Smooth muscle cell (in vitro differentiated cells): ENCODE measurements at regions not wholly inside any gene's neighbourhood (a gene's known extent, or its start where the extent isn't known, plus 50 kb on each side); places are given as distances from the start of the nearest gene placed in this dataset.

Experiments used
- DNase-seq: peaks from one replicate; lab custom pipeline; 2025; ENCODE audit not compliant: unreplicated experiment; lab: John Stamatoyannopoulos, UW
- H2AFZ ChIP-seq: fragments of 200-600 bp; sonication (generic); 2 replicates; pipeline ENCODE4 v1.6.0; 2016; ENCODE audit warnings: antibody characterized with exemption, low read depth, mild to moderate bottlenecking
- H3F3A ChIP-seq: fragments of 200-600 bp; sonication (generic); 2 replicates; pipeline ENCODE4 v1.6.0; 2017; ENCODE audit warnings: antibody characterized with exemption, low read depth
- H3K27ac ChIP-seq: fragments of 200-600 bp; sonication (generic); 2 replicates; pipeline ENCODE4 v1.5.1; 2016; ENCODE audit warnings: low read depth, mild to moderate bottlenecking
- H3K27me3 ChIP-seq: fragments of 200-600 bp; sonication (generic); 2 replicates; pipeline ENCODE4 v1.6.1; 2016; ENCODE audit warnings: low read depth, mild to moderate bottlenecking
- H3K36me3 ChIP-seq: fragments of 200-600 bp; sonication (generic); 2 replicates; pipeline ENCODE4 v1.5.1; 2016; ENCODE audit warnings: low read depth
- H3K4me1 ChIP-seq: fragments of 200-600 bp; sonication (generic); 2 replicates; pipeline ENCODE4 v1.5.1; 2016; ENCODE audit warnings: low read depth
- H3K4me2 ChIP-seq: fragments of 200-600 bp; sonication (generic); 2 replicates; pipeline ENCODE4 v1.6.0; 2016; ENCODE audit warnings: mild to moderate bottlenecking
- H3K4me3 ChIP-seq: fragments of 200-600 bp; sonication (generic); 2 replicates; pipeline ENCODE4 v1.5.1; 2016; ENCODE audit warnings: mild to moderate bottlenecking
- H3K79me2 ChIP-seq: fragments of 200-600 bp; sonication (generic); 2 replicates; pipeline ENCODE4 v1.6.0; 2016; ENCODE audit warnings: low read depth, mild to moderate bottlenecking
- H3K9ac ChIP-seq: fragments of 200-600 bp; sonication (generic); 2 replicates; pipeline ENCODE4 v1.6.0; 2016; ENCODE audit warnings: low read depth
- H3K9me3 ChIP-seq: fragments of 200-600 bp; sonication (generic); replicated peaks from 2 replicates; pipeline ENCODE4 v1.5.1; 2016; ENCODE audit warnings: low read depth
- H4K20me1 ChIP-seq: fragments of 200-600 bp; sonication (generic); 2 replicates; pipeline ENCODE4 v1.6.0; 2016; ENCODE audit warnings: low read depth
- WGBS: methylation state at CpG from one replicate; pipeline ENCODE4 v1.1.7; 2016; ENCODE audit warnings: low lambda C conversion rate; 5-methylcytosine and 5-hydroxymethylcytosine counted together
- TF ChIP-seq, protein P1 (sequence below): fragments of 200-600 bp; sonication (generic); IDR thresholded peaks from 2 replicates; pipeline ENCODE4 v1.5.1; 2017; ENCODE audit warnings: borderline replicate concordance, mild to moderate bottlenecking, antibody characterized with exemption; ENCODE audit not compliant: insufficient read depth, poor library complexity, severe bottlenecking

- no peak for DNase-seq
- Histone ChIP-seq H3K4me3 (no peak overlapping the region), H3K9ac (no peak overlapping the region), H3K27me3 (no peaks in the 10 kb centered on the region), H4K20me1 (no peaks in the 10 kb centered on the region), H3K79me2 (no peaks in the 10 kb centered on the region), H3K9me3 (no peaks in the 10 kb centered on the region), H3K4me1 (no peaks in the 10 kb centered on the region), H3K4me2 (no peak overlapping the region), H3K27ac (peak overlapping the region; percentile 31), H3K36me3 (no peaks in the 10 kb centered on the region), H2AFZ (no peak overlapping the region), H3F3A (no peaks in the 10 kb centered on the region)
- WGBS, result 30% methylated on average over 1 of the region's 1 CpG
- TF ChIP-seq, protein P1, sequence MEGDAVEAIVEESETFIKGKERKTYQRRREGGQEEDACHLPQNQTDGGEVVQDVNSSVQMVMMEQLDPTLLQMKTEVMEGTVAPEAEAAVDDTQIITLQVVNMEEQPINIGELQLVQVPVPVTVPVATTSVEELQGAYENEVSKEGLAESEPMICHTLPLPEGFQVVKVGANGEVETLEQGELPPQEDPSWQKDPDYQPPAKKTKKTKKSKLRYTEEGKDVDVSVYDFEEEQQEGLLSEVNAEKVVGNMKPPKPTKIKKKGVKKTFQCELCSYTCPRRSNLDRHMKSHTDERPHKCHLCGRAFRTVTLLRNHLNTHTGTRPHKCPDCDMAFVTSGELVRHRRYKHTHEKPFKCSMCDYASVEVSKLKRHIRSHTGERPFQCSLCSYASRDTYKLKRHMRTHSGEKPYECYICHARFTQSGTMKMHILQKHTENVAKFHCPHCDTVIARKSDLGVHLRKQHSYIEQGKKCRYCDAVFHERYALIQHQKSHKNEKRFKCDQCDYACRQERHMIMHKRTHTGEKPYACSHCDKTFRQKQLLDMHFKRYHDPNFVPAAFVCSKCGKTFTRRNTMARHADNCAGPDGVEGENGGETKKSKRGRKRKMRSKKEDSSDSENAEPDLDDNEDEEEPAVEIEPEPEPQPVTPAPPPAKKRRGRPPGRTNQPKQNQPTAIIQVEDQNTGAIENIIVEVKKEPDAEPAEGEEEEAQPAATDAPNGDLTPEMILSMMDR, result no peak
Measured at GRCh38 chr4:113835005-113835404, 73.5 kb upstream of the CAMK2D start.

DNA sequence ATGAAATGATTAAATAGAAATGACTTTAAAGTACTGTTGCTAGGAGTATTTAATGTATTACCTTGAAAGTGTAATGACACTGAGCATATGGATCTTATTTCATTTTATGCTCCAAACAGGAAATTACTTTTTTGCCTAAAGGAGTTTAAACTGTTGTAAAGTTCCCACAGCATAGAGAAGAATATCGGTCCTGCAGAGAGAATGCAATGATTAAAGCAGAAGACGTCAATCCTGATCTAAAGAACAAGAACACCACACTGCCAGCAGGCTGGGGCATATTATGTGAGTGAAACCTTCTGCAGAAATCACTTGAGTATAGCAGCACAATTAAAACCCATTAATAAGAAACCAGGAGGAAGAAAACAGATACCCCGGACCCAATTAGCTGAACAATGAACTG lies 72.8 kb upstream of the CAMK2D start:
- DNase-seq, result no peak
- TF ChIP-seq, protein P1, result no peak
- Histone ChIP-seq H3K4me3 (no peak overlapping the region), H3K4me1 (no peaks in the 10 kb centered on the region), H3K27me3 (no peaks in the 10 kb centered on the region), H4K20me1 (no peaks in the 10 kb centered on the region), H3K27ac (no peak overlapping the region), H3K36me3 (no peaks in the 10 kb centered on the region), H3F3A (no peaks in the 10 kb centered on the region), H2AFZ (no peak overlapping the region), H3K79me2 (no peaks in the 10 kb centered on the region), H3K9ac (no peak overlapping the region), H3K4me2 (no peak overlapping the region), H3K9me3 (no peaks in the 10 kb centered on the region)
- 86% methylated on average over 3 of the region's 3 CpGs for WGBS

GRCh38 chr4:113832803-113833202 lies 71.3 kb upstream of the CAMK2D start:
- no peak overlapping the region for H3K4me2 ChIP-seq
- no peaks in the 10 kb centered on the region for H4K20me1 ChIP-seq
- H3K4me3 ChIP-seq, result no peak overlapping the region
- H3K4me1 ChIP-seq, result no peaks in the 10 kb centered on the region
- H2AFZ ChIP-seq, result no peak overlapping the region
- no peak overlapping the region for H3K27ac ChIP-seq
- WGBS, result 50% methylated on average over 4 of the region's 4 CpGs
- no peak overlapping the region for H3K9ac ChIP-seq
- DNase-seq, result no peak
- TF ChIP-seq, protein P1, result no peak
- no peaks in the 10 kb centered on the region for H3K36me3 ChIP-seq
- no peaks in the 10 kb centered on the region for H3F3A ChIP-seq
- H3K79me2 ChIP-seq, result no peaks in the 10 kb centered on the region
- no peaks in the 10 kb centered on the region for H3K27me3 ChIP-seq
- H3K9me3 ChIP-seq, result no peaks in the 10 kb centered on the region

- DNase-seq, result no peak
Measured at GRCh38 chr4:113831457-113831856, 69.9 kb upstream of the CAMK2D start.

More at GRCh38 chr4:113831457-113831856, 69.9 kb upstream of the CAMK2D start:
- Histone ChIP-seq H3K27ac (no peak overlapping the region), H4K20me1 (no peaks in the 10 kb centered on the region), H3K79me2 (no peaks in the 10 kb centered on the region), H3K9me3 (no peaks in the 10 kb centered on the region), H2AFZ (no peak overlapping the region), H3K27me3 (no peaks in the 10 kb centered on the region), H3K9ac (no peak overlapping the region), H3K4me2 (no peak overlapping the region), H3K4me3 (no peak overlapping the region), H3K36me3 (no peaks in the 10 kb centered on the region), H3K4me1 (no peaks in the 10 kb centered on the region), H3F3A (no peaks in the 10 kb centered on the region)
- TF ChIP-seq, protein P1, result no peak
